CD14-positive monocyte (primary cell): ENCODE measurements at regions not wholly inside any gene's neighbourhood (a gene's known extent, or its start where the extent isn't known, plus 50 kb on each side); places are given as distances from the start of the nearest gene placed in this dataset.

Experiments used
- DNase-seq, 3 donors: peaks; one replicate each; pipeline ENCODE4 v3.0.0-alpha.2; 2011 to 2022
- H2AFZ ChIP-seq: 2 replicates; pipeline ENCODE4 v1.6.0; 2012; ENCODE audit warnings: mild to moderate bottlenecking, low read depth, low read length, inconsistent platforms; ENCODE audit not compliant: insufficient read depth, poor library complexity, severe bottlenecking
- H3K27ac ChIP-seq, 2 donors: 1 replicate in 1 of 2; 2 replicates in 1 of 2; pipeline ENCODE4 v1.5.1; 2012 to 2013; ENCODE audit warnings: low read length in 2 of 2, control low read depth in 1 of 2, inconsistent platforms in 1 of 2, low read depth in 1 of 2, mild to moderate bottlenecking in 1 of 2
- H3K27me3 ChIP-seq, 2 donors: one replicate each; pipeline versions ENCODE4 v1.6.0 to v1.6.1; 2011 to 2013; ENCODE audit warnings: low read length in 2 of 2; ENCODE audit not compliant: control insufficient read depth in 2 of 2, insufficient read depth in 2 of 2
- H3K36me3 ChIP-seq, 2 donors: replicated peaks in 1 of 2; 1 replicate in 1 of 2; 2 replicates in 1 of 2; pipeline versions ENCODE4 v1.5.1 to v1.6.1; 2012 to 2013; ENCODE audit warnings: low read length in 2 of 2, control low read depth in 1 of 2, inconsistent platforms in 1 of 2, mild to moderate bottlenecking in 1 of 2; ENCODE audit not compliant: insufficient read depth in 2 of 2, control insufficient read depth in 1 of 2
- H3K4me1 ChIP-seq, 2 donors: 1 replicate in 1 of 2; 2 replicates in 1 of 2; pipeline versions ENCODE4 v1.5.1 to v1.6.1; 2012 to 2013; ENCODE audit warnings: low read length in 2 of 2, control low read depth in 1 of 2, inconsistent platforms in 1 of 2, mild to moderate bottlenecking in 1 of 2, moderate library complexity in 1 of 2; ENCODE audit not compliant: insufficient read depth in 2 of 2, control insufficient read depth in 1 of 2
- H3K4me2 ChIP-seq: replicated peaks from 2 replicates; pipeline ENCODE3; 2012; ENCODE audit warnings: low read length, moderate library complexity, mild to moderate bottlenecking; ENCODE audit not compliant: poor library complexity, severe bottlenecking; ENCODE audit errors: extremely low read depth
- H3K4me3 ChIP-seq, 3 experiments: fragments of 200-600 bp in 1 of 3; sonication (generic) in 1 of 3; replicated peaks in 1 of 3; 1 replicate in 2 of 3; 2 replicates in 1 of 3; pipeline ENCODE4 v1.5.1; 2011 to 2013; ENCODE audit warnings: low read length in 3 of 3, mild to moderate bottlenecking in 3 of 3, control low read depth in 2 of 3, low read depth in 2 of 3, inconsistent platforms in 1 of 3, moderate library complexity in 1 of 3
- H3K79me2 ChIP-seq: 2 replicates; pipeline ENCODE4 v1.6.0; 2012; ENCODE audit warnings: mild to moderate bottlenecking, control low read depth, inconsistent platforms, low read length, moderate library complexity; ENCODE audit not compliant: insufficient read depth
- H3K9ac ChIP-seq: 2 replicates; pipeline ENCODE4 v1.6.0; 2017; ENCODE audit warnings: low read length, mild to moderate bottlenecking; ENCODE audit not compliant: insufficient read depth, poor library complexity, severe bottlenecking
- H3K9me3 ChIP-seq, 2 donors: replicated peaks in 1 of 2; 1 replicate in 1 of 2; 2 replicates in 1 of 2; pipeline versions ENCODE4 v1.5.1 to v1.6.1; 2012 to 2013; ENCODE audit warnings: low read length in 2 of 2, control low read depth in 1 of 2; ENCODE audit not compliant: control insufficient read depth in 1 of 2, insufficient read depth in 1 of 2
- H4K20me1 ChIP-seq: 2 replicates; pipeline ENCODE4 v1.6.0; 2012; ENCODE audit warnings: mild to moderate bottlenecking, low read length, control low read depth, moderate library complexity; ENCODE audit not compliant: insufficient read depth
- H3K27ac Mint-ChIP-seq, 7 donors: one replicate each; pipeline ENCODE4 v1.8.0; 2020; ENCODE audit warnings: mild to moderate bottlenecking in 7 of 7, mixed read lengths in 7 of 7, moderate library complexity in 6 of 7, inconsistent platforms in 2 of 7
- H3K27me3 Mint-ChIP-seq, 3 donors: one replicate each; pipeline ENCODE4 v1.8.0; 2021 to 2022; ENCODE audit warnings: low read depth in 3 of 3, mild to moderate bottlenecking in 3 of 3, mixed read lengths in 3 of 3, moderate library complexity in 3 of 3, inconsistent platforms in 1 of 3
- H3K36me3 Mint-ChIP-seq, 2 donors: one replicate each; pipeline ENCODE4 v1.8.0; 2020; ENCODE audit warnings: mixed read lengths in 2 of 2, inconsistent platforms in 1 of 2, mild to moderate bottlenecking in 1 of 2
- H3K4me1 Mint-ChIP-seq: one replicate; pipeline ENCODE4 v1.8.0; 2020; ENCODE audit warnings: mild to moderate bottlenecking, mixed read lengths
- H3K4me3 Mint-ChIP-seq, 2 donors: one replicate each; pipeline ENCODE4 v1.8.0; 2020; ENCODE audit warnings: mild to moderate bottlenecking in 2 of 2, mixed read lengths in 2 of 2, moderate library complexity in 1 of 2
- H3K9me3 Mint-ChIP-seq, 7 donors: one replicate each; pipeline ENCODE4 v1.8.0; 2020 to 2022; ENCODE audit warnings: mixed read lengths in 7 of 7, mild to moderate bottlenecking in 6 of 7, moderate library complexity in 6 of 7, inconsistent platforms in 2 of 7
- WGBS: methylation state at CpG from one replicate; pipeline ENCODE4 v1.1.5; 2013; ENCODE audit warnings: missing lambda C conversion rate; ENCODE audit not compliant: insufficient coverage; 5-methylcytosine and 5-hydroxymethylcytosine counted together
- intact Hi-C, 2 donors: fragments of 100-400 bp; cut with micrococcal nuclease; formaldehyde crosslinking; loops; one replicate each; pipeline versions ENCODE4 v1.15.0 to v1.15.1; 2023
- TF ChIP-seq, protein P1 (sequence below): fragments of 200-600 bp; IDR thresholded peaks from one replicate; pipeline ENCODE4 v1.8.0; 2022; ENCODE audit warnings: antibody characterized with exemption, mild to moderate bottlenecking

DNA sequence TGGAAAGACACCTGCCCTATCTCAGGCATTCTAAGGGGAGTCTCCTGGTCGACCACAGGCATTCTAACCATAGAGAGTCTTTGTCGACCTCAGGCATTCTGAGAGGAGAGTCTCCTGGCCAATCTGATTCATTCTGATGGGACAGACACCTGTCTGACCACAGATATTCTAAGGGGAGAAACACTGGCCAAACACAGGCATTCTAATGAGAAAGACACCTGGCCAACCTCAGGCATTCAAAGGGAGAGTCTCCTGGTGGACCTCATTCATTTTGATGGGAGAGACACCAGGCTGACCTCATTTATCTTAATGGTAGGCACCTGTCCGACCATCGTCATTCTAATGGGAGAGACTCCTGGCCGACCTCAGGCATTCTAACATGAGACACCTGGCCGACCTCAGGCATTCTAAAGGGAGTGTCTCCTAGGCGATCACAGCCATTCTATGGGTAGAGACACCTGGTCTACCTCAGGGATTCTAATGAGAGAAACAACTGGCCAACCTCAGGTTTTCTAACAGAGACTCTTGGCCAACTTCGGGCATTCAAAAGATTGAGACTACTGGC is 1351.5 kb downstream of the UQCRFS1 start:
- Histone ChIP-seq H3K27ac (no peak overlapping the region), H3K79me2 (no peaks in the 10 kb centered on the region), H2AFZ (no peak overlapping the region), H3K4me2 (no peak overlapping the region), H3K9ac (no peak overlapping the region), H3K9me3 (peaks cover 43 to 45% of the 10 kb centered on the region in 2 donors), H3K36me3 (no peaks in the 10 kb centered on the region), H3K4me1 (no peaks in the 10 kb centered on the region), H3K4me3 (no peak overlapping the region), H3K27me3 (no peaks in the 10 kb centered on the region), H4K20me1 (no peaks in the 10 kb centered on the region)
- Mint-ChIP-seq H3K27me3 (peaks cover 0 to 1% (median 0%) of the 10 kb centered on the region in 3 donors), H3K36me3 (no peaks in the 10 kb centered on the region), H3K4me3 (no peak overlapping the region), H3K27ac (no peak overlapping the region), H3K9me3 (peaks cover 38 to 75% (median 58%) of the 10 kb centered on the region in 7 donors), H3K4me1 (no peaks in the 10 kb centered on the region)
- 91% methylated on average over 6 of the region's 8 CpGs for WGBS
- intact Hi-C loops = no loop called here
- DNase-seq = no peak
- TF ChIP-seq, protein P1, sequence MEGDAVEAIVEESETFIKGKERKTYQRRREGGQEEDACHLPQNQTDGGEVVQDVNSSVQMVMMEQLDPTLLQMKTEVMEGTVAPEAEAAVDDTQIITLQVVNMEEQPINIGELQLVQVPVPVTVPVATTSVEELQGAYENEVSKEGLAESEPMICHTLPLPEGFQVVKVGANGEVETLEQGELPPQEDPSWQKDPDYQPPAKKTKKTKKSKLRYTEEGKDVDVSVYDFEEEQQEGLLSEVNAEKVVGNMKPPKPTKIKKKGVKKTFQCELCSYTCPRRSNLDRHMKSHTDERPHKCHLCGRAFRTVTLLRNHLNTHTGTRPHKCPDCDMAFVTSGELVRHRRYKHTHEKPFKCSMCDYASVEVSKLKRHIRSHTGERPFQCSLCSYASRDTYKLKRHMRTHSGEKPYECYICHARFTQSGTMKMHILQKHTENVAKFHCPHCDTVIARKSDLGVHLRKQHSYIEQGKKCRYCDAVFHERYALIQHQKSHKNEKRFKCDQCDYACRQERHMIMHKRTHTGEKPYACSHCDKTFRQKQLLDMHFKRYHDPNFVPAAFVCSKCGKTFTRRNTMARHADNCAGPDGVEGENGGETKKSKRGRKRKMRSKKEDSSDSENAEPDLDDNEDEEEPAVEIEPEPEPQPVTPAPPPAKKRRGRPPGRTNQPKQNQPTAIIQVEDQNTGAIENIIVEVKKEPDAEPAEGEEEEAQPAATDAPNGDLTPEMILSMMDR = no peak

- H3K36me3 Mint-ChIP-seq = no peaks in the 10 kb centered on the region
- 94% methylated on average over 11 of the region's 11 CpGs for whole genome bisulfite sequencing
- intact Hi-C loops = no loop called here
These were observed 1352.5 kb downstream of the UQCRFS1 start for GRCh38 chr19:27860309-27860934.

More at GRCh38 chr19:27860309-27860934, 1352.5 kb downstream of the UQCRFS1 start:
- Mint-ChIP-seq H3K27me3 (peaks cover 0 to 1% (median 0%) of the 10 kb centered on the region in 3 donors), H3K27ac (no peak overlapping the region), H3K4me1 (no peaks in the 10 kb centered on the region), H3K9me3 (peaks cover 32 to 70% (median 53%) of the 10 kb centered on the region in 7 donors), H3K4me3 (no peak overlapping the region)
- no peak overlapping the region for H3K9ac ChIP-seq
- no peaks in the 10 kb centered on the region for H3K79me2 ChIP-seq
- no peak overlapping the region for H3K4me3 ChIP-seq
- H3K4me1 ChIP-seq = no peaks in the 10 kb centered on the region
- no peaks in the 10 kb centered on the region for H3K27me3 ChIP-seq
- no peak overlapping the region for H2AFZ ChIP-seq
- no peak overlapping the region for H3K4me2 ChIP-seq
- TF ChIP-seq, protein P1 = no peak
- H3K27ac ChIP-seq = no peak overlapping the region
- peaks cover 35 to 36% of the 10 kb centered on the region in 2 donors for H3K9me3 ChIP-seq
- no peaks in the 10 kb centered on the region for H3K36me3 ChIP-seq
- H4K20me1 ChIP-seq = no peaks in the 10 kb centered on the region
- DNase-seq = no peak
